DND-41 (cell line): ENCODE measurements at regions not wholly inside any gene's neighbourhood (a gene's known extent, or its start where the extent isn't known, plus 50 kb on each side); places are given as distances from the start of the nearest gene placed in this dataset.

Source experiments
- EZH2 ChIP-seq: IDR thresholded peaks from 3 replicates; pipeline ENCODE4 v1.6.1; 2012; ENCODE audit warnings: borderline replicate concordance, low read depth, mild to moderate bottlenecking, moderate library complexity, low read length, inconsistent platforms; ENCODE audit not compliant: severe bottlenecking
- TF ChIP-seq, protein P1 (sequence below): IDR thresholded peaks from 2 replicates; pipeline ENCODE4 v1.5.1; 2012; ENCODE audit warnings: borderline replicate concordance, low read length, moderate library complexity, mild to moderate bottlenecking; ENCODE audit not compliant: poor library complexity, severe bottlenecking; ENCODE audit errors: extremely low read depth

DNA sequence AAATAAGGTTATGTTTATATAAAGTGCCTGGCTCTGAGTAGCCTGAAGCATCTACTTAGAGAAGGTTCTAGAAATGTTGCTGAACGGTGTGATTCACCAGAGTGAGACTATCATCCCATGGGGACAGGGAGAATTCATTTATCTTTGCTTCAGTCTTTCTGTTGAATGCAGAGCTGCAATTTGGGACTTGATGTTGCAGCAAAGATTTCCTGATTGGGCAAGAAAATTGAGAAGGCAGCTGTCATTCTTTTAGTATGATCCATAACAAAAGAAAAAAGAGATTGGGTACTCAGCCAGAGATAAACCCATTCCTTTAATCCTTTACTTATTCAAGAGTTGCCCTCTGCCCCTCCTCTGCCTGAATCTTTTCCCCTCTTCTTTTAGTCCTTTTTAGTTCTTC is 456.3 kb upstream of the WWC1 start:
- TF ChIP-seq, protein P1, sequence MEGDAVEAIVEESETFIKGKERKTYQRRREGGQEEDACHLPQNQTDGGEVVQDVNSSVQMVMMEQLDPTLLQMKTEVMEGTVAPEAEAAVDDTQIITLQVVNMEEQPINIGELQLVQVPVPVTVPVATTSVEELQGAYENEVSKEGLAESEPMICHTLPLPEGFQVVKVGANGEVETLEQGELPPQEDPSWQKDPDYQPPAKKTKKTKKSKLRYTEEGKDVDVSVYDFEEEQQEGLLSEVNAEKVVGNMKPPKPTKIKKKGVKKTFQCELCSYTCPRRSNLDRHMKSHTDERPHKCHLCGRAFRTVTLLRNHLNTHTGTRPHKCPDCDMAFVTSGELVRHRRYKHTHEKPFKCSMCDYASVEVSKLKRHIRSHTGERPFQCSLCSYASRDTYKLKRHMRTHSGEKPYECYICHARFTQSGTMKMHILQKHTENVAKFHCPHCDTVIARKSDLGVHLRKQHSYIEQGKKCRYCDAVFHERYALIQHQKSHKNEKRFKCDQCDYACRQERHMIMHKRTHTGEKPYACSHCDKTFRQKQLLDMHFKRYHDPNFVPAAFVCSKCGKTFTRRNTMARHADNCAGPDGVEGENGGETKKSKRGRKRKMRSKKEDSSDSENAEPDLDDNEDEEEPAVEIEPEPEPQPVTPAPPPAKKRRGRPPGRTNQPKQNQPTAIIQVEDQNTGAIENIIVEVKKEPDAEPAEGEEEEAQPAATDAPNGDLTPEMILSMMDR = no peak
- no peak for TF ChIP-seq EZH2
